HCT116 (cell line): ENCODE measurements at regions not wholly inside any gene's neighbourhood (a gene's known extent, or its start where the extent isn't known, plus 50 kb on each side); places are given as distances from the start of the nearest gene placed in this dataset.

Source experiments
- CTCF ChIP-seq, 3 experiments: fragments of 200-600 bp in 1 of 3; sonication (generic) in 1 of 3; IDR thresholded peaks in 2 of 3; conservative IDR thresholded peaks in 1 of 3; 2 replicates each; pipeline ENCODE4 v1.5.1; 2012 to 2017; ENCODE audit warnings: low read depth in 2 of 3, low read length in 2 of 3, antibody characterized with exemption in 1 of 3, borderline replicate concordance in 1 of 3, control low read depth in 1 of 3, mild to moderate bottlenecking in 1 of 3, mixed read lengths in 1 of 3, mixed run types in 1 of 3, moderate library complexity in 1 of 3; ENCODE audit not compliant: insufficient read depth in 1 of 3
- REST ChIP-seq: IDR thresholded peaks from 2 replicates; pipeline ENCODE4 v1.6.1; 2012; ENCODE audit warnings: low read depth
- ZBTB33 ChIP-seq: IDR thresholded peaks from 2 replicates; pipeline ENCODE4 v1.6.1; 2011; ENCODE audit warnings: mild to moderate bottlenecking, low read length, moderate library complexity; ENCODE audit not compliant: insufficient replicate concordance; ENCODE audit errors: extremely low read depth

GRCh38 chr11:23956586-23956985 is 540.3 kb upstream of the LUZP2 start:
- TF ChIP-seq REST, result no peak
- no peak for TF ChIP-seq CTCF (IDR thresholded peaks at IDR 0.05 in 2 of 3, conservative IDR thresholded peaks at IDR 0.05 in 1 of 3; ENCODE audit: borderline replicate concordance in 1 of 3, insufficient read depth in 1 of 3, low read depth in 2 of 3, low read length in 2 of 3)
- no peak for TF ChIP-seq ZBTB33
